ENCODE measurements at regions not wholly inside any gene's neighbourhood (a gene's known extent, or its start where the extent isn't known, plus 50 kb on each side); places are given as distances from the start of the nearest gene placed in this dataset.

GRCh38 chr10:18777258-18777657 is 118.0 kb downstream of the ARL5B start:
- CTCF ChIA-PET = no interaction called here

GRCh38 chr10:18786478-18786877 is 127.2 kb downstream of the ARL5B start:
- Histone ChIP-seq H3K36me3 (ENCODE audit: control insufficient read depth, insufficient read depth, low read length) (no peaks in the 10 kb centered on the region), H3K27me3 (ENCODE audit: control insufficient read depth, insufficient read depth, low read length) (no peaks in the 10 kb centered on the region), H3K4me3 (ENCODE audit: low read depth, low read length) (no peak overlapping the region)
- DNase-seq (ENCODE audit: low read depth) = no peak
- POLR2A ChIA-PET = no interaction called here
- CTCF ChIA-PET = no interaction called here
- TF ChIP-seq CTCF (IDR thresholded peaks at IDR 0.05; ENCODE audit: insufficient read depth, low read depth, low read length) = no peak

More at GRCh38 chr10:18777258-18777657, 118.0 kb downstream of the ARL5B start:
- no peak for TF ChIP-seq CTCF (IDR thresholded peaks at IDR 0.05; ENCODE audit: insufficient read depth, low read depth, low read length)
- Histone ChIP-seq H3K36me3 (ENCODE audit: control insufficient read depth, insufficient read depth, low read length) (no peaks in the 10 kb centered on the region; the same call in 1 of the 2 replicates), H3K27me3 (ENCODE audit: control insufficient read depth, insufficient read depth, low read length) (no peaks in the 10 kb centered on the region), H3K4me3 (ENCODE audit: low read depth, low read length) (no peak overlapping the region)
- POLR2A ChIA-PET = no interaction called here
- no peak for DNase-seq (ENCODE audit: low read depth)

- no peaks in the 10 kb centered on the region for H3K36me3 ChIP-seq (ENCODE audit: control insufficient read depth, insufficient read depth, low read length)
- H3K27me3 ChIP-seq (ENCODE audit: control insufficient read depth, insufficient read depth, low read length) = no peaks in the 10 kb centered on the region
- no peak overlapping the region for H3K4me3 ChIP-seq (ENCODE audit: low read depth, low read length)
- CTCF ChIA-PET = interaction anchor here (0.7 to 1.0 kb wide), 2 partner anchors 11 to 723 kb away, joined by 3 to 4 read pairs; no protein-coding TSS in a partner anchor
- DNase-seq (ENCODE audit: low read depth) = no peak
- POLR2A ChIA-PET = no interaction called here
- TF ChIP-seq CTCF (IDR thresholded peaks at IDR 0.05; ENCODE audit: insufficient read depth, low read depth, low read length) = peak; percentile 21; the same call in 1 of the 2 replicates
These were observed 134.7 kb downstream of the ARL5B start for GRCh38 chr10:18793951-18794350.

GRCh38 chr10:18795549-18795948 is 136.3 kb downstream of the ARL5B start:
- no peak overlapping the region for H3K4me3 ChIP-seq (ENCODE audit: low read depth, low read length)
- ChIA-PET POLR2A (no interaction called here), CTCF (no interaction called here)
- TF ChIP-seq CTCF (IDR thresholded peaks at IDR 0.05; ENCODE audit: insufficient read depth, low read depth, low read length) = no peak
- no peaks in the 10 kb centered on the region for H3K27me3 ChIP-seq (ENCODE audit: control insufficient read depth, insufficient read depth, low read length)
- no peaks in the 10 kb centered on the region for H3K36me3 ChIP-seq (ENCODE audit: control insufficient read depth, insufficient read depth, low read length)
- no peak for DNase-seq (ENCODE audit: low read depth)

- no peak for TF ChIP-seq CTCF (IDR thresholded peaks at IDR 0.05; ENCODE audit: insufficient read depth, low read depth, low read length)
- ChIA-PET CTCF (no interaction called here), POLR2A (no interaction called here)
- DNase-seq (ENCODE audit: low read depth) = no peak
- no peaks in the 10 kb centered on the region for H3K27me3 ChIP-seq (ENCODE audit: control insufficient read depth, insufficient read depth, low read length)
- H3K36me3 ChIP-seq (ENCODE audit: control insufficient read depth, insufficient read depth, low read length) = no peaks in the 10 kb centered on the region
- no peak overlapping the region for H3K4me3 ChIP-seq (ENCODE audit: low read depth, low read length)
These were observed 138.1 kb downstream of the ARL5B start for GRCh38 chr10:18797286-18797685.

All from BJ (cell line).